ENCODE measurements at regions not wholly inside any gene's neighbourhood (a gene's known extent, or its start where the extent isn't known, plus 50 kb on each side); places are given as distances from the start of the nearest gene placed in this dataset.

DNA sequence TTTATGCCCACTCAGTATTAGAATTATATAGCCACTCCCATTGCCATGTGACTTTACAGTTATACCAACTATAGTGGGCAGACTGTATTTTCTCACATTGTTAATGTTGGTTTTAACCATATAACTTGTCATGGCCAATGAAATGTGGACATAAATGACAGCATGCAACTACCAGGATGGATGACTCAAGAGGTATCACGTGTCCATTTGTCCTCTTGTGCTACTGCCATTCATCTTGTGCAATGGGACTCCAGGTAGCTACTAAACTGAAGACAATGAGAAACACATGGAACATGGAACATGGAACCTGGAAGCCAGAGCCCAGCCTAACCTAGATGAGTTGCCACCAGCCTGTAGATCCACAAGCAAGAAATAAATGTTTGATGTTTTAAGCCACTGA is 242.7 kb upstream of the IPO5 start:
- H3K27ac ChIP-seq (ENCODE audit: low read depth, low read length), result no peak overlapping the region

DNA sequence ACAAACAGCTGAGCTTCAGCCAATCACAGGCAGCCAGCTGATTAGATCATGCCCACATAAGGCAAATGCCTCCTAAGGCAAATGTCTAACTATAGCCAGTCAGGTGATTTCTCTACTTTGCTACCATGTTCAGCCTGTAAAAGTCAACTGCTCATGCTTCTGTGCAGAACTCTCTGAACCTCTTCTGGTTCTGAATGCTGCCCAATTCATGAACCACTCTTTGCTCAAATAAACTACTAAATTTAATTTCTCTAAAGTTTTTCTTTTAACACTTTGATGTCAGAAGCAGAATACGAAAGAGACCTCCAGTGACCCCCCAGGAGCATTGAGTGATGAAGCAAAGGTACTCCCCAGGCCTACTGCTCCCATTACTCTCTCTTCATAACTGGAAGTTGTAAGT is 240.7 kb upstream of the IPO5 start:
- H3K9me3 ChIP-seq (ENCODE audit: insufficient read depth, low read depth, low read length), result peaks cover 2% of the 10 kb centered on the region
- H2AFZ ChIP-seq (ENCODE audit: low read depth, low read length), result no peak overlapping the region
- H3K79me2 ChIP-seq (ENCODE audit: insufficient read depth, low read length), result no peaks in the 10 kb centered on the region
- no peak overlapping the region for H3K27ac ChIP-seq (ENCODE audit: low read depth, low read length)
- H4K20me1 ChIP-seq (ENCODE audit: insufficient read depth, low read length), result no peaks in the 10 kb centered on the region
- Mint-ChIP-seq H3K9me3 (ENCODE audit: unreplicated experiment) (no peaks in the 10 kb centered on the region), H3K4me1 (ENCODE audit: low read depth, unreplicated experiment) (no peaks in the 10 kb centered on the region), H3K27ac (ENCODE audit: unreplicated experiment) (no peak overlapping the region), H3K27me3 (ENCODE audit: low read depth, unreplicated experiment) (no peaks in the 10 kb centered on the region), H3K36me3 (ENCODE audit: low read depth, unreplicated experiment) (no peaks in the 10 kb centered on the region), H3K4me3 (ENCODE audit: unreplicated experiment) (no peak overlapping the region)
- no peaks in the 10 kb centered on the region for H3K36me3 ChIP-seq (ENCODE audit: insufficient read depth, low read length)
- H3K4me1 ChIP-seq (ENCODE audit: insufficient read depth, low read length), result no peaks in the 10 kb centered on the region
- no peak overlapping the region for H3K4me2 ChIP-seq (ENCODE audit: low read length)
- DNase-seq (ENCODE audit: low read depth) (no peak), FAIRE-seq (no peak)
- no peak for TF ChIP-seq EZH2 (IDR thresholded peaks at IDR 0.05; ENCODE audit: insufficient read depth, low read length)
- TF ChIP-seq, protein P1, sequence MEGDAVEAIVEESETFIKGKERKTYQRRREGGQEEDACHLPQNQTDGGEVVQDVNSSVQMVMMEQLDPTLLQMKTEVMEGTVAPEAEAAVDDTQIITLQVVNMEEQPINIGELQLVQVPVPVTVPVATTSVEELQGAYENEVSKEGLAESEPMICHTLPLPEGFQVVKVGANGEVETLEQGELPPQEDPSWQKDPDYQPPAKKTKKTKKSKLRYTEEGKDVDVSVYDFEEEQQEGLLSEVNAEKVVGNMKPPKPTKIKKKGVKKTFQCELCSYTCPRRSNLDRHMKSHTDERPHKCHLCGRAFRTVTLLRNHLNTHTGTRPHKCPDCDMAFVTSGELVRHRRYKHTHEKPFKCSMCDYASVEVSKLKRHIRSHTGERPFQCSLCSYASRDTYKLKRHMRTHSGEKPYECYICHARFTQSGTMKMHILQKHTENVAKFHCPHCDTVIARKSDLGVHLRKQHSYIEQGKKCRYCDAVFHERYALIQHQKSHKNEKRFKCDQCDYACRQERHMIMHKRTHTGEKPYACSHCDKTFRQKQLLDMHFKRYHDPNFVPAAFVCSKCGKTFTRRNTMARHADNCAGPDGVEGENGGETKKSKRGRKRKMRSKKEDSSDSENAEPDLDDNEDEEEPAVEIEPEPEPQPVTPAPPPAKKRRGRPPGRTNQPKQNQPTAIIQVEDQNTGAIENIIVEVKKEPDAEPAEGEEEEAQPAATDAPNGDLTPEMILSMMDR (IDR thresholded peaks at IDR 0.05; ENCODE audit: insufficient read depth, low read depth, low read length), result no peak
- H3K4me3 ChIP-seq (ENCODE audit: insufficient read depth, low read depth, low read length), result no peak overlapping the region
- H3K9ac ChIP-seq (ENCODE audit: low read length), result no peak overlapping the region
- H3K27me3 ChIP-seq (ENCODE audit: insufficient read depth, low read length), result no peaks in the 10 kb centered on the region

More for the DNA sequence above, 242.7 kb upstream of the IPO5 start:
- no peaks in the 10 kb centered on the region for H3K27me3 Mint-ChIP-seq (ENCODE audit: low read depth, unreplicated experiment)
- H3K9me3 Mint-ChIP-seq (ENCODE audit: unreplicated experiment), result no peaks in the 10 kb centered on the region
- TF ChIP-seq, protein P1 (IDR thresholded peaks at IDR 0.05; ENCODE audit: insufficient read depth, low read depth, low read length), result no peak
- TF ChIP-seq EZH2 (IDR thresholded peaks at IDR 0.05; ENCODE audit: insufficient read depth, low read length), result no peak
- no peaks in the 10 kb centered on the region for H4K20me1 ChIP-seq (ENCODE audit: insufficient read depth, low read length)
- H3K4me1 ChIP-seq (ENCODE audit: insufficient read depth, low read length), result no peaks in the 10 kb centered on the region
- DNase-seq (ENCODE audit: low read depth) (no peak), FAIRE-seq (no peak)
- no peaks in the 10 kb centered on the region for H3K4me1 Mint-ChIP-seq (ENCODE audit: low read depth, unreplicated experiment)
- H2AFZ ChIP-seq (ENCODE audit: low read depth, low read length), result no peak overlapping the region
- no peak overlapping the region for H3K9ac ChIP-seq (ENCODE audit: low read length)
- no peaks in the 10 kb centered on the region for H3K36me3 Mint-ChIP-seq (ENCODE audit: low read depth, unreplicated experiment)
- H3K36me3 ChIP-seq (ENCODE audit: insufficient read depth, low read length), result no peaks in the 10 kb centered on the region
- no peak overlapping the region for H3K4me2 ChIP-seq (ENCODE audit: low read length)
- H3K27ac Mint-ChIP-seq (ENCODE audit: unreplicated experiment), result no peak overlapping the region
- no peak overlapping the region for H3K4me3 ChIP-seq (ENCODE audit: insufficient read depth, low read depth, low read length)
- no peaks in the 10 kb centered on the region for H3K27me3 ChIP-seq (ENCODE audit: insufficient read depth, low read length)
- no peaks in the 10 kb centered on the region for H3K79me2 ChIP-seq (ENCODE audit: insufficient read depth, low read length)
- H3K4me3 Mint-ChIP-seq (ENCODE audit: unreplicated experiment), result no peak overlapping the region
- peaks cover 2% of the 10 kb centered on the region for H3K9me3 ChIP-seq (ENCODE audit: insufficient read depth, low read depth, low read length)

GRCh38 chr13:97715763-97716162 is 237.7 kb upstream of the IPO5 start:
- peaks cover 5% of the 10 kb centered on the region for H3K4me1 Mint-ChIP-seq (ENCODE audit: low read depth, unreplicated experiment)
- no peak overlapping the region for H3K27ac Mint-ChIP-seq (ENCODE audit: unreplicated experiment)
- H3K27ac ChIP-seq (ENCODE audit: low read depth, low read length), result no peak overlapping the region
- H3K9ac ChIP-seq (ENCODE audit: low read length), result no peak overlapping the region
- no peak for FAIRE-seq
- no peaks in the 10 kb centered on the region for H3K9me3 Mint-ChIP-seq (ENCODE audit: unreplicated experiment)
- H3K9me3 ChIP-seq (ENCODE audit: insufficient read depth, low read depth, low read length), result peaks cover 1% of the 10 kb centered on the region
- no peak overlapping the region for H3K4me2 ChIP-seq (ENCODE audit: low read length)
- H3K4me3 Mint-ChIP-seq (ENCODE audit: unreplicated experiment), result no peak overlapping the region
- DNase-seq (ENCODE audit: low read depth), result no peak
- no peaks in the 10 kb centered on the region for H3K27me3 Mint-ChIP-seq (ENCODE audit: low read depth, unreplicated experiment)
- H3K36me3 Mint-ChIP-seq (ENCODE audit: low read depth, unreplicated experiment), result no peaks in the 10 kb centered on the region
- H3K36me3 ChIP-seq (ENCODE audit: insufficient read depth, low read length), result no peaks in the 10 kb centered on the region
- no peak for TF ChIP-seq EZH2 (IDR thresholded peaks at IDR 0.05; ENCODE audit: insufficient read depth, low read length)
- no peak overlapping the region for H3K4me3 ChIP-seq (ENCODE audit: insufficient read depth, low read depth, low read length)
- no peaks in the 10 kb centered on the region for H3K27me3 ChIP-seq (ENCODE audit: insufficient read depth, low read length)
- no peak overlapping the region for H2AFZ ChIP-seq (ENCODE audit: low read depth, low read length)
- no peaks in the 10 kb centered on the region for H3K4me1 ChIP-seq (ENCODE audit: insufficient read depth, low read length)
- H4K20me1 ChIP-seq (ENCODE audit: insufficient read depth, low read length), result no peaks in the 10 kb centered on the region
- H3K79me2 ChIP-seq (ENCODE audit: insufficient read depth, low read length), result no peaks in the 10 kb centered on the region
